Stomach (tissue), 4 donors: ENCODE measurements at regions not wholly inside any gene's neighbourhood (a gene's known extent, or its start where the extent isn't known, plus 50 kb on each side); places are given as distances from the start of the nearest gene placed in this dataset.

Experiments used
- POLR2A ChIP-seq, 4 donors: fragments of 450-650 bp; IDR thresholded peaks; one replicate each; pipeline ENCODE4 v1.6.1; 2016; ENCODE audit warnings: antibody characterized with exemption in 4 of 4, control low read depth in 2 of 4, mild to moderate bottlenecking in 1 of 4, moderate library complexity in 1 of 4
- POLR2AphosphoS5 ChIP-seq, 3 donors: sonication (generic); formaldehyde crosslinking; IDR thresholded peaks; one replicate each; pipeline ENCODE4 v1.6.1; 2016; ENCODE audit warnings: antibody characterized with exemption in 3 of 3
- TF ChIP-seq, protein P1 (sequence below), 7 experiments: fragments of 450-650 bp in 4 of 7; fragments of 200-600 bp in 3 of 7; sonication (generic) in 3 of 7; IDR thresholded peaks; one replicate each; pipeline ENCODE4 v1.5.1; 2016 to 2019; ENCODE audit warnings: antibody characterized with exemption in 7 of 7, control low read depth in 2 of 7, mild to moderate bottlenecking in 1 of 7

DNA sequence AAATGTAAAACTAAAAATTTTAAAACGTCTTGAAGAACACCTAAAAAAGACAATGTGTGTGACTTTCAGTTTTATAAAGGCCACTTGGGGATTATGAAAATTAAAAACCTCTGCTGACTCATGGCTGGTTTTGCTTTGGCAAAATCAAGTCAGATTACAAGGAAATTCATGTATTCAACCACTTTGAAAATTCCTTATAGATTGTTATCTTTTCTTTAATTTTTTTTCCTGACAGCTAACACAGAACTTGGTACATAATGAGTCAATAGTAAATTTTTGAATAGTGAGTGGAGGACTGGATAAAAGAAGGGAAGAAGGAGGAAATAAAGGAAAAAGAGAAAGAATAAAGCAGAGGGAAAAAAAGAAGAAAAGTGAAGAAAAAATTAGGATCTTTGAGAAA lies 1774.7 kb upstream of the ACO1 start:
- TF ChIP-seq, protein P1, sequence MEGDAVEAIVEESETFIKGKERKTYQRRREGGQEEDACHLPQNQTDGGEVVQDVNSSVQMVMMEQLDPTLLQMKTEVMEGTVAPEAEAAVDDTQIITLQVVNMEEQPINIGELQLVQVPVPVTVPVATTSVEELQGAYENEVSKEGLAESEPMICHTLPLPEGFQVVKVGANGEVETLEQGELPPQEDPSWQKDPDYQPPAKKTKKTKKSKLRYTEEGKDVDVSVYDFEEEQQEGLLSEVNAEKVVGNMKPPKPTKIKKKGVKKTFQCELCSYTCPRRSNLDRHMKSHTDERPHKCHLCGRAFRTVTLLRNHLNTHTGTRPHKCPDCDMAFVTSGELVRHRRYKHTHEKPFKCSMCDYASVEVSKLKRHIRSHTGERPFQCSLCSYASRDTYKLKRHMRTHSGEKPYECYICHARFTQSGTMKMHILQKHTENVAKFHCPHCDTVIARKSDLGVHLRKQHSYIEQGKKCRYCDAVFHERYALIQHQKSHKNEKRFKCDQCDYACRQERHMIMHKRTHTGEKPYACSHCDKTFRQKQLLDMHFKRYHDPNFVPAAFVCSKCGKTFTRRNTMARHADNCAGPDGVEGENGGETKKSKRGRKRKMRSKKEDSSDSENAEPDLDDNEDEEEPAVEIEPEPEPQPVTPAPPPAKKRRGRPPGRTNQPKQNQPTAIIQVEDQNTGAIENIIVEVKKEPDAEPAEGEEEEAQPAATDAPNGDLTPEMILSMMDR (IDR thresholded peaks at IDR 0.05) = no peak
- TF ChIP-seq POLR2A (IDR thresholded peaks at IDR 0.05) (no peak), POLR2AphosphoS5 (IDR thresholded peaks at IDR 0.05) (no peak)
